HFF-Myc (cell line): ENCODE measurements at regions not wholly inside any gene's neighbourhood (a gene's known extent, or its start where the extent isn't known, plus 50 kb on each side); places are given as distances from the start of the nearest gene placed in this dataset.

Experiments used
- DNase-seq: peaks from one replicate; pipeline ENCODE4 v3.0.0-alpha.2; 2011; ENCODE audit warnings: low read depth; ENCODE audit errors: extremely low read depth
- H3K4me3 ChIP-seq: replicated peaks from 2 replicates; pipeline ENCODE4 v1.5.1; 2011; ENCODE audit warnings: low read depth, mild to moderate bottlenecking, control low read depth, low read length
- TF ChIP-seq, protein P1 (sequence below): IDR thresholded peaks from 2 replicates; pipeline ENCODE4 v1.5.1; 2012; ENCODE audit warnings: mild to moderate bottlenecking, low read depth, low read length, control low read depth; ENCODE audit errors: missing control alignments

DNA sequence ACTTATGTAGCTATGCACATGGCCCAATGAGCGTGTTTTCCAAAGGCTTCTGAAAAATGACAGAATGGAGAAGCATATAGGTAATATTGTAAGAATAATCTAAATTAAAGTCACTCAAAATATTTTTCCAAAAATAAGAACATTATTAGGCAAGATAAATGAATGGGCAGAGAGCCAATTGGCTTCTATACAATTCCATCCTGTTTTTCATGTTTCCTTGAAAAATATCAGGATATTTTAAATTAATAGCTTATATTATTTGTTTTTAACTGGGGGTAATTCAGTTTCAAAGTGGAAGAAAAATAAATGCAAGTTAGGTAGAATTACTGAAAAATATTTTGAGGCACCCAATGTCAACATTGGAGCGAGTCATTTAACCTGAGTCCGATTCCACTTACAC lies 183.5 kb downstream of the PLK2 start:
- DNase-seq = no peak
- H3K4me3 ChIP-seq = no peak overlapping the region
- TF ChIP-seq, protein P1, sequence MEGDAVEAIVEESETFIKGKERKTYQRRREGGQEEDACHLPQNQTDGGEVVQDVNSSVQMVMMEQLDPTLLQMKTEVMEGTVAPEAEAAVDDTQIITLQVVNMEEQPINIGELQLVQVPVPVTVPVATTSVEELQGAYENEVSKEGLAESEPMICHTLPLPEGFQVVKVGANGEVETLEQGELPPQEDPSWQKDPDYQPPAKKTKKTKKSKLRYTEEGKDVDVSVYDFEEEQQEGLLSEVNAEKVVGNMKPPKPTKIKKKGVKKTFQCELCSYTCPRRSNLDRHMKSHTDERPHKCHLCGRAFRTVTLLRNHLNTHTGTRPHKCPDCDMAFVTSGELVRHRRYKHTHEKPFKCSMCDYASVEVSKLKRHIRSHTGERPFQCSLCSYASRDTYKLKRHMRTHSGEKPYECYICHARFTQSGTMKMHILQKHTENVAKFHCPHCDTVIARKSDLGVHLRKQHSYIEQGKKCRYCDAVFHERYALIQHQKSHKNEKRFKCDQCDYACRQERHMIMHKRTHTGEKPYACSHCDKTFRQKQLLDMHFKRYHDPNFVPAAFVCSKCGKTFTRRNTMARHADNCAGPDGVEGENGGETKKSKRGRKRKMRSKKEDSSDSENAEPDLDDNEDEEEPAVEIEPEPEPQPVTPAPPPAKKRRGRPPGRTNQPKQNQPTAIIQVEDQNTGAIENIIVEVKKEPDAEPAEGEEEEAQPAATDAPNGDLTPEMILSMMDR = no peak

DNA sequence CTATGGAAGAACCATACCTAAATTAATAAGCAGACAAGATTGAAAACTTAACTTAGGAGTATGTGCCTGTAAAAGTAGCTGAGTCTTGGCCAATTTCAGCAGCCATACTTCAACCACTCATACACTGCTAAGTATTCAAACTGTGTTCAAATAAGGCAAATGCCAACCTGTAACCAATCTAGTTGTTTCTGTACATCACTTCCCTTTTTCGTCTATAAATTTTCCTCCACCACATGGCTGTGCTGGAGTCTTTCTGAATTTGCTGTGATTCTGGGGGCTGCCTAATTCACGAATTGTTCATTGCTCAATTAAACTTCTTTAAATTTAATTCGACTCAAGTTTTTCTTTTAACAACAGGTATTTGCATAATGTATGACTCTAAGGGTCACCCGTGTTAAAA lies 184.4 kb downstream of the PLK2 start:
- TF ChIP-seq, protein P1 = no peak
- no peak for DNase-seq
- H3K4me3 ChIP-seq = no peak overlapping the region

DNA sequence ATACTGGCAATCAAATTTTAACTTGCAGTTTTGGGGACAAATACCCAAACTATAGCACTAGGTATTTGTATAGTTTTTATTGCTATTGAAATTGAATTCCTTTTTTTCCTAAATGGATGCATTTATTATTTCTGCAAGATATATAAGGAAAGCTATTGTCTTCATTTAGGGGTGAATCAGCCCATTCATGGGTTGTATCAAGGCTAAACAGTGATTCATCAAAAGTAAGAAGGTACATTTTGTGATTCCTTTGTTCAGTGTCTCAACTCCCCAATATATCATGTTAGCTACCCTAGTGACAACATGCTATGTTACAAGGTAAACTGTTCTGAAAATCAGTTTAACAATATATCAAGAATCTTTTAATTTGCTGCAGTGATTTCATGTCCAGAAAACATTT lies 185.7 kb downstream of the PLK2 start:
- DNase-seq = no peak
- no peak overlapping the region for H3K4me3 ChIP-seq
- TF ChIP-seq, protein P1 = no peak

DNA sequence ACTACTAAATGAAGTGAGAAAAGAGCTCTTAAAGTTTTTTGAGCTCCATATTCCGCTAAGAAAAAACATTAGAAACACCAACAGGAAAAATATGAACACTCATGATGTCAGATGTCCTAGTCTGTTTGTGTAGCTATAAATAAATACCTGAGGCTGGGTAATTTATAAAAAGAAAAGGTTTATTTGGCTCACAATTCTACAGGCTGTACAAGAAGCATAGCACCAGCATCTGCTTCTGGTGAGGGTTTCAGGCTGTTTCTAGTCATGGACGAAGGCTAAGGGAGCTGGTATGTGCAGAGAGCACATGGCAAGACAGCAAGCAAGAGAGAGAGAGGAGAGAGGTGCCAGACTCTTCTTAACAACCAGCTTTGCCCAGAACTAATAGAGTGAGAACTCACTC lies 186.2 kb downstream of the PLK2 start:
- H3K4me3 ChIP-seq = no peak overlapping the region
- DNase-seq = no peak
- TF ChIP-seq, protein P1 = no peak

DNA sequence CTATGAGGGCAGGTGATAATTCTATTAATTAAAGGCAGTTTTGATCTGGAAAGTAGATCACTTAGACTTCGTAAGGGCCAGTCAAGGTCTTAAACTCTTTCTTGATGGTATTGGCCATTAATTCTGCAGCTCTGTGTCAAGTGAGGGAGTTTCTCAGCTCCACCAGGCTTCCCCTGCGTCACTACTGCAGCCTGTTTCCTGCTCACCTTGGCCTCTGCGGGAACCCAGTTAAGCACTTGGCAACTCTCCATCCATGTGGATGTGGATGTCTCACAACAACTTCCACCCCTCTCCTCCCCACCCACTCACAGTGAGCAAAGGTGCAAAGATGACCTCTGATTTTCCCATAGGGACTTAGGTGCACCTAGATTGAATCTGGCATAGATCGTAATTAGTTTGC lies 191.6 kb downstream of the PLK2 start:
- no peak overlapping the region for H3K4me3 ChIP-seq
- TF ChIP-seq, protein P1 = no peak
- no peak for DNase-seq

DNA sequence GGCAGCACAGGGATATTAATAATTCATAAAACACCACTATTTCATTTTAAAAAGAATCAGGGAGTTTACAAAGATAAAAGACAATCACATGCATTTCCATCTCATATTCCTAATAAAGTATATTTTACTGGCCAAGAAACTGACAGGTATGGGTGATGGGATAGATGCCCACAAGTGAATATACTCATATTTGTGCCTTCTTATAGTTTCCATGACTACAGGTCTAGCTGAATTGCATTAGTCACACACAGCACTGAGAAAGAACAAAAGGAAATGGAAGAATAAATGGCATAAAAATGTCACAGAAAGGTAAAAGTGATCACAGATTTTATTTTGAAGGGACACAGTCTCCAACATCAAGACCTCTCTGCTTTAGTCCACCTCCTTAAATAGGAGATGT lies 193.5 kb downstream of the PLK2 start:
- DNase-seq = no peak
- TF ChIP-seq, protein P1 = no peak
- no peak overlapping the region for H3K4me3 ChIP-seq

DNA sequence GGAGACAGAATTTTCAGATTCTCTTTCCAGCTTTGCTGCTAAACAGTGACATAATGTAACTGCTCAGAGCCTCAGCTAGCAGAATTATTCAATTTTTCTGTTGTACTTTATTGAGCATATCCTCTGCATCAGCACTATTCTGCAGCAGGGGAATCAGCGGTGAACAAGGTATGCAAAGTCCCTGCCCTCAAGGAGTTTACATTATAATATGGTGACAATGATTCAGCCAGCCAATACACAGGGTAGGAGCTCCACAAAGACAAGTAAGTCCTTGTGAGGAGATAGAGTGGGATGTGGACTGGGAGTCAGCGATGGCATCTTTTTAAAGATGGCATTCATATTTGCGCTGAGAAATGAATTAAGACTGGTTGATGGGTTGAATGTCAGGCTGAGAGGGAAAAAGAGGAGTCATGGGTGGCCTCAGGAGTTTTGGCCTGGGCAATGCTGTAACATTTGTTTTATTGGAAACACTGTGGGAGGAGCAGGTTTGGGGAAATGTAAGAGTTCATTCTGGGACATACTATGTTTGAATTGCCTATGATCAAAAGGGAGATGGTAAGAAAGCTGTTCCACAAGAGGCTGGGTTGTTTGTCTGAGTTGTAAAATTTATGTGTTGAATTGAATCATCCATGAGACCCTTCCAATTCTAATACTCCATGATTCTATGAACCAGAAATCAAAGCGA lies 194.5 kb downstream of the PLK2 start:
- DNase-seq = no peak
- no peak overlapping the region for H3K4me3 ChIP-seq
- TF ChIP-seq, protein P1 = no peak
